ENCODE measurements at regions not wholly inside any gene's neighbourhood (a gene's known extent, or its start where the extent isn't known, plus 50 kb on each side); places are given as distances from the start of the nearest gene placed in this dataset.

- Histone ChIP-seq H2AK9ac (replicated peaks; ENCODE audit: low read depth, low read length, poor library complexity) (no peak overlapping the region), H2AK5ac (ENCODE audit: low read depth, low read length) (no peak overlapping the region), H3K4me3 (ENCODE audit: insufficient read depth, low read depth, low read length) (no peak overlapping the region), H2BK20ac (ENCODE audit: low read depth, low read length) (no peak overlapping the region), H3K23ac (ENCODE audit: low read depth, low read length) (no peak overlapping the region), H3K9me1 (ENCODE audit: insufficient read depth, low read length) (no peaks in the 10 kb centered on the region; the same call in 1 of the 2 replicates), H3K4ac (ENCODE audit: low read depth, low read length) (no peak overlapping the region), H2BK5ac (ENCODE audit: low read depth, low read length, poor library complexity, severe bottlenecking) (no peak overlapping the region), H4K91ac (ENCODE audit: insufficient read depth, low read depth, low read length) (no peak overlapping the region), H3K79me1 (ENCODE audit: low read depth in 1 of 2, low read length in 2 of 2) (no peaks in the 10 kb centered on the region), H4K20me1 (ENCODE audit: insufficient read depth, low read length) (no peaks in the 10 kb centered on the region), H2AFZ (replicated peaks; ENCODE audit: low read length, poor library complexity) (no peak overlapping the region), H2BK120ac (ENCODE audit: low read depth, low read length) (no peak overlapping the region), H3K36me3 (ENCODE audit: control insufficient read depth, insufficient read depth, low read length) (no peaks in the 10 kb centered on the region), H3K27me3 (ENCODE audit: control insufficient read depth, insufficient read depth, low read length) (peaks cover 5% of the 10 kb centered on the region; the same call in 1 of the 2 replicates), H3K56ac (ENCODE audit: extremely low read depth, insufficient read depth, low read length) (no peak overlapping the region), H3K4me2 (ENCODE audit: low read depth, low read length) (no peak overlapping the region), H2BK15ac (ENCODE audit: low read depth, low read length) (no peak overlapping the region), H3K27ac (ENCODE audit: insufficient read depth, low read length) (no peak overlapping the region), H3K14ac (replicated peaks; ENCODE audit: low read depth, low read length) (no peak overlapping the region), H4K8ac (ENCODE audit: low read depth in 2 of 2, low read length in 2 of 2) (no peak overlapping the region), H3K9ac (ENCODE audit: low read depth, low read length) (no peak overlapping the region), H3K9me3 (ENCODE audit: control insufficient read depth, insufficient read depth, low read length) (no peaks in the 10 kb centered on the region), H4K5ac (ENCODE audit: low read depth, low read length) (no peak overlapping the region), H3K4me1 (ENCODE audit: control insufficient read depth, insufficient read depth, low read length) (0 out of 2 replicates have a peak, but pooled peaks cover 2% of the 10 kb centered on the region), H3K18ac (ENCODE audit: low read depth, low read length) (no peak overlapping the region)
- DNase-seq = no peak
- dilution Hi-C loops (cut with HindIII; ENCODE audit: low sequenced_read_pairs, unreplicated experiment) (no loop called here), in situ Hi-C loops (cut with MboI; ENCODE audit: low sequenced_read_pairs) (loop anchor here (10.0 to 25.0 kb wide), 2 partner anchors 270 to 327 kb away; no protein-coding TSS in a partner anchor), intact Hi-C loops (cut with micrococcal nuclease) (no loop called here)
- WGBS, 2 experiments (ENCODE audit: extremely low coverage in 2 of 2, insufficient read length in 1 of 2) = no CpG with 5 or more reads among the region's 1 CpG
- ChIA-PET POLR2A (ENCODE audit: unreplicated experiment) (interaction anchor here (0.6 kb wide), 1 partner anchor 279 kb away, joined by 3 read pairs; no protein-coding TSS in a partner anchor), CTCF (no interaction called here)
- no peak for ATAC-seq (ENCODE audit: low read depth)
- BruUV-seq (replicated peaks) = no TSS peak
- TF ChIP-seq MAFK (IDR thresholded peaks at IDR 0.05; ENCODE audit: low read depth, low read length) = no peak
- no peak for TF ChIP-seq RAD21 (IDR thresholded peaks at IDR 0.05; ENCODE audit: low read length)
- TF ChIP-seq NFE2L2 (IDR thresholded peaks at IDR 0.05; ENCODE audit: low read depth, low read length) = no peak
- no peak for TF ChIP-seq CEBPB (IDR thresholded peaks at IDR 0.05; ENCODE audit: low read depth, low read length)
- no peak for TF ChIP-seq BHLHE40 (IDR thresholded peaks at IDR 0.05; ENCODE audit: low read depth, low read length)
- TF ChIP-seq, protein P1, sequence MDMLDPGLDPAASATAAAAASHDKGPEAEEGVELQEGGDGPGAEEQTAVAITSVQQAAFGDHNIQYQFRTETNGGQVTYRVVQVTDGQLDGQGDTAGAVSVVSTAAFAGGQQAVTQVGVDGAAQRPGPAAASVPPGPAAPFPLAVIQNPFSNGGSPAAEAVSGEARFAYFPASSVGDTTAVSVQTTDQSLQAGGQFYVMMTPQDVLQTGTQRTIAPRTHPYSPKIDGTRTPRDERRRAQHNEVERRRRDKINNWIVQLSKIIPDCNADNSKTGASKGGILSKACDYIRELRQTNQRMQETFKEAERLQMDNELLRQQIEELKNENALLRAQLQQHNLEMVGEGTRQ (IDR thresholded peaks at IDR 0.05; ENCODE audit: low read depth, low read length) = no peak
- no peak for TF ChIP-seq SMC3 (IDR thresholded peaks at IDR 0.05; ENCODE audit: low read depth, low read length)
Measured at GRCh38 chr3:160157321-160157720, 67.9 kb upstream of the C3orf80 start.

Measured in IMR-90 (cell line).